Activated B cell treated with CpG ODN at 0.5 μM for 24 hours (primary cell): ENCODE measurements at regions not wholly inside any gene's neighbourhood (a gene's known extent, or its start where the extent isn't known, plus 50 kb on each side); places are given as distances from the start of the nearest gene placed in this dataset.

Experiments used
- ATAC-seq: fragments of 200-7000 bp; cut with Tn5 transposase; one replicate; pipeline ENCODE4 v1.10.0; 2021; ENCODE audit warnings: low read depth, mild to moderate bottlenecking, moderate library complexity
- CTCF ChIA-PET: fragments of 350-600 bp; sonication (Branson Sonifier 250); formaldehyde crosslinking; loops from one replicate; lab custom pipeline; 2021; ENCODE audit warnings: antibody characterized with exemption; lab: Charles Lee
- POLR2A ChIA-PET: fragments of 350-600 bp; sonication (Branson Sonifier 250); formaldehyde crosslinking; loops from one replicate; lab custom pipeline; 2021; ENCODE audit warnings: antibody characterized with exemption; lab: Charles Lee
- DNase-seq: peaks from one replicate; pipeline ENCODE4 v3.0.0; 2022
- H3K27ac Mint-ChIP-seq: one replicate; pipeline ENCODE4 v1.8.0; 2020; ENCODE audit warnings: mixed read lengths
- H3K27me3 Mint-ChIP-seq: one replicate; pipeline ENCODE4 v1.8.0; 2021; ENCODE audit warnings: mixed read lengths
- H3K36me3 Mint-ChIP-seq: one replicate; pipeline ENCODE4 v1.8.0; 2021; ENCODE audit warnings: low read depth, mixed read lengths
- H3K4me1 Mint-ChIP-seq: one replicate; pipeline ENCODE4 v1.8.0; 2021; ENCODE audit warnings: mixed read lengths
- H3K4me3 Mint-ChIP-seq: one replicate; pipeline ENCODE4 v1.8.0; 2020; ENCODE audit warnings: mild to moderate bottlenecking, mixed read lengths
- H3K9me3 Mint-ChIP-seq: one replicate; pipeline ENCODE4 v1.8.0; 2020; ENCODE audit warnings: mixed read lengths
- CTCF ChIP-seq: fragments of 200-600 bp; IDR thresholded peaks from one replicate; pipeline ENCODE4 v1.8.0; 2022; ENCODE audit warnings: antibody characterized with exemption, mild to moderate bottlenecking
- intact Hi-C: fragments of 100-400 bp; cut with micrococcal nuclease; formaldehyde crosslinking; loops from one replicate; pipeline ENCODE4 v1.15.1; 2024

- ChIA-PET CTCF (no interaction called here), POLR2A (no interaction called here)
- peaks cover 12% of the 10 kb centered on the region for H3K36me3 Mint-ChIP-seq
- DNase-seq = no peak
- H3K27ac Mint-ChIP-seq = no peak overlapping the region
- H3K27me3 Mint-ChIP-seq = no peaks in the 10 kb centered on the region
- no peak for ATAC-seq
- intact Hi-C loops = no loop called here
- H3K9me3 Mint-ChIP-seq = no peaks in the 10 kb centered on the region
- H3K4me1 Mint-ChIP-seq = peaks cover 13% of the 10 kb centered on the region
- no peak overlapping the region for H3K4me3 Mint-ChIP-seq
- TF ChIP-seq CTCF = no peak
These were observed 264.8 kb downstream of the PTPRC start for GRCh38 chr1:198903621-198904020.

GRCh38 chr1:198904321-198904720 is 265.5 kb downstream of the PTPRC start:
- Mint-ChIP-seq H3K9me3 (no peaks in the 10 kb centered on the region), H3K27me3 (no peaks in the 10 kb centered on the region), H3K4me3 (no peak overlapping the region), H3K4me1 (peaks cover 13% of the 10 kb centered on the region), H3K27ac (no peak overlapping the region), H3K36me3 (peaks cover 8% of the 10 kb centered on the region)
- no peak for DNase-seq
- ChIA-PET POLR2A (interaction anchor here (0.5 kb wide), 1 partner anchor 378 kb away, joined by 3 read pairs; no protein-coding TSS in a partner anchor), CTCF (no interaction called here)
- no peak for TF ChIP-seq CTCF
- intact Hi-C loops = no loop called here
- ATAC-seq = no peak

GRCh38 chr1:198906739-198907422 is 268.0 kb downstream of the PTPRC start:
- intact Hi-C loops = no loop called here
- TF ChIP-seq CTCF = no peak
- H3K27ac Mint-ChIP-seq = no peak overlapping the region
- DNase-seq (no peak), ATAC-seq (no peak)
- no peak overlapping the region for H3K4me3 Mint-ChIP-seq
- peaks cover 13% of the 10 kb centered on the region for H3K4me1 Mint-ChIP-seq
- H3K27me3 Mint-ChIP-seq = no peaks in the 10 kb centered on the region
- H3K36me3 Mint-ChIP-seq = no peaks in the 10 kb centered on the region
- POLR2A ChIA-PET = no interaction called here
- H3K9me3 Mint-ChIP-seq = peaks cover 2% of the 10 kb centered on the region
- CTCF ChIA-PET = interaction anchor here (0.6 kb wide), 1 partner anchor 14 kb away, joined by 3 read pairs; no protein-coding TSS in a partner anchor

- TF ChIP-seq CTCF = no peak
- CTCF ChIA-PET = no interaction called here
These were observed 268.5 kb downstream of the PTPRC start for GRCh38 chr1:198907423-198907746.

DNA sequence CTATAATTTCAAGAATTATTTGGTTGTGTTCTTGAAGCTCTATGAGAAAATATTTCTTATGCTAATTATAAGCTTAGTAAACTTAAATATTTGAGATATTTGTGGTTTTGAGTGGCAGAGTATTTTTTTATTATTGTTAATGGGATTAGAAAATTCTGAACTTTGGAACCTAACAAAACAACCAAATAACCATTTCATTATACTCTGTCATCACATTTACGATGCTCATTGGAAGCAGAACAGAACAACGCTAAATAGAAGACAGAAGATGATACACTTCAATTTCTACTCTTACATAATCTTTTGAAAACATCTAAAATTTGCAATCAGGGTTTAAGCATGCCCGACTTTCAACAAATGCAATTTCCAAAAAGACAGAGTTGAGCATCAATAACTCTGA is 270.2 kb downstream of the PTPRC start:
- Mint-ChIP-seq H3K36me3 (no peaks in the 10 kb centered on the region), H3K4me3 (no peak overlapping the region), H3K27me3 (no peaks in the 10 kb centered on the region), H3K9me3 (peaks cover 2% of the 10 kb centered on the region), H3K27ac (no peak overlapping the region), H3K4me1 (peaks cover 9% of the 10 kb centered on the region)
- ATAC-seq (no peak), DNase-seq (no peak)
- intact Hi-C loops = no loop called here
- ChIA-PET CTCF (no interaction called here), POLR2A (no interaction called here)
- no peak for TF ChIP-seq CTCF

More at GRCh38 chr1:198907423-198907746, 268.5 kb downstream of the PTPRC start:
- Mint-ChIP-seq H3K27ac (no peak overlapping the region), H3K9me3 (peaks cover 2% of the 10 kb centered on the region), H3K27me3 (no peaks in the 10 kb centered on the region), H3K4me3 (no peak overlapping the region), H3K36me3 (no peaks in the 10 kb centered on the region), H3K4me1 (peaks cover 13% of the 10 kb centered on the region)
- intact Hi-C loops = no loop called here
- POLR2A ChIA-PET = interaction anchor here (0.7 kb wide), 1 partner anchor 617 kb away, joined by 4 read pairs; no protein-coding TSS in a partner anchor
- DNase-seq (no peak), ATAC-seq (no peak)
